H4 (cell line): ENCODE measurements at regions not wholly inside any gene's neighbourhood (a gene's known extent, or its start where the extent isn't known, plus 50 kb on each side); places are given as distances from the start of the nearest gene placed in this dataset.

Experiments used
- DNase-seq: peaks from one replicate; pipeline ENCODE4 v3.0.0-alpha.2; 2015; ENCODE audit warnings: low spot score

- no peak for DNase-seq
Measured at GRCh38 chr10:28060031-28060607, 61.2 kb upstream of the ODAD2 start.

- no peak for DNase-seq
Measured at GRCh38 chr10:28058746-28059145, 59.9 kb upstream of the ODAD2 start.

- DNase-seq, result peak; percentile 80
Measured at GRCh38 chr10:28054228-28054860, 55.5 kb upstream of the ODAD2 start.

- no peak for DNase-seq
Measured at GRCh38 chr10:28049286-28049685, 50.4 kb upstream of the ODAD2 start.
